HG03432 (cell line): ENCODE measurements at regions not wholly inside any gene's neighbourhood (a gene's known extent, or its start where the extent isn't known, plus 50 kb on each side); places are given as distances from the start of the nearest gene placed in this dataset.
A peak's percentile ranks its signal among the peaks of the same experiment; 100 is the strongest.
"Not testable (repeated sequence)": the region's sequence is repeated elsewhere in the genome, so short reads cannot be mapped to it uniquely, and the experiment has no call there.

Experiments used
- ATAC-seq: cut with Tn5 transposase; IDR thresholded peaks from one replicate; pipeline ENCODE4 v1.9.1; 2021; ENCODE audit warnings: mild to moderate bottlenecking, moderate library complexity; ENCODE audit not compliant: unreplicated experiment

- ATAC-seq, result no peak
Observed at GRCh38 chr10:84007482-84007881, 131.8 kb upstream of the GHITM start.

- ATAC-seq, result peak; percentile 56
Observed at GRCh38 chr10:84008878-84009277, 130.4 kb upstream of the GHITM start.

- no peak for ATAC-seq
Observed at GRCh38 chr10:84012431-84012830, 126.9 kb upstream of the GHITM start.

GRCh38 chr10:84012831-84013458, 126.4 kb upstream of the GHITM start:
- peak; percentile 98 for ATAC-seq

- ATAC-seq, result no peak
Observed at GRCh38 chr10:84015877-84016595, 123.3 kb upstream of the GHITM start.

- ATAC-seq, result no peak
Observed at GRCh38 chr10:84018826-84019225, 120.5 kb upstream of the GHITM start.

GRCh38 chr10:84019854-84020458, 119.4 kb upstream of the GHITM start:
- not testable (repeated sequence) for ATAC-seq

- ATAC-seq, result no peak
Observed at GRCh38 chr10:84026821-84027257, 112.5 kb upstream of the GHITM start.

- ATAC-seq, result no peak
Observed at GRCh38 chr10:84029840-84030239, 109.5 kb upstream of the GHITM start.

- no peak for ATAC-seq
Observed at GRCh38 chr10:84038035-84038434, 101.3 kb upstream of the GHITM start.

GRCh38 chr10:84039957-84040356, 99.4 kb upstream of the GHITM start:
- no peak for ATAC-seq

- ATAC-seq, result no peak
Observed at GRCh38 chr10:84047258-84048010, 91.9 kb upstream of the GHITM start.

GRCh38 chr10:84049645-84050011, 89.7 kb upstream of the GHITM start:
- ATAC-seq, result no peak

GRCh38 chr10:84053626-84054025, 85.7 kb upstream of the GHITM start:
- no peak for ATAC-seq

GRCh38 chr10:84054743-84055142, 84.6 kb upstream of the GHITM start:
- ATAC-seq, result no peak

- no peak for ATAC-seq
Observed at GRCh38 chr10:84059526-84059925, 79.8 kb upstream of the GHITM start.

GRCh38 chr10:84063440-84063839, 75.9 kb upstream of the GHITM start:
- ATAC-seq, result no peak

GRCh38 chr10:84065804-84066601, 73.3 kb upstream of the GHITM start:
- no peak for ATAC-seq

- no peak for ATAC-seq
Observed at GRCh38 chr10:84074521-84074920, 64.8 kb upstream of the GHITM start.

- ATAC-seq, result no peak
Observed at GRCh38 chr10:84075226-84076046, 63.9 kb upstream of the GHITM start.
